ENCODE measurements at regions not wholly inside any gene's neighbourhood (a gene's known extent, or its start where the extent isn't known, plus 50 kb on each side); places are given as distances from the start of the nearest gene placed in this dataset.

DNA sequence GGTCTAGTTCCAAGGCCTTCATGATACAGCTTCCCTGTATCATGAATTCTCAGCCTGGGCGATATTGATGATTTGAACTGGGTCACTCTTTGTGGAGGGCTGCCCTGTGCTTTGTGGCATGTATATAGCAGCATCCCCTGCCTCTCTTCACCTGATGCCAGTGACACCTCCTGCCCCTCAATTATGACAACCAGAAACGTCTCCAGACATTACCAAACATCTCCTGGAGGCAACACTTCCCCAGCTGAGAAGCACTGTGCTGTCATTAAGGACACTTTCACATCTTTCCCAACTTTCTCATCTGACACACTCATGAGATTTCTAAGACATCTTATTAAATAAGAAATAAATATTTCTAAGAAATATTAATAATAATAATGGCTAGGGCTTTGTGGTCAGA lies 315.3 kb downstream of the BCL11B start:
- TF ChIP-seq, protein P1, sequence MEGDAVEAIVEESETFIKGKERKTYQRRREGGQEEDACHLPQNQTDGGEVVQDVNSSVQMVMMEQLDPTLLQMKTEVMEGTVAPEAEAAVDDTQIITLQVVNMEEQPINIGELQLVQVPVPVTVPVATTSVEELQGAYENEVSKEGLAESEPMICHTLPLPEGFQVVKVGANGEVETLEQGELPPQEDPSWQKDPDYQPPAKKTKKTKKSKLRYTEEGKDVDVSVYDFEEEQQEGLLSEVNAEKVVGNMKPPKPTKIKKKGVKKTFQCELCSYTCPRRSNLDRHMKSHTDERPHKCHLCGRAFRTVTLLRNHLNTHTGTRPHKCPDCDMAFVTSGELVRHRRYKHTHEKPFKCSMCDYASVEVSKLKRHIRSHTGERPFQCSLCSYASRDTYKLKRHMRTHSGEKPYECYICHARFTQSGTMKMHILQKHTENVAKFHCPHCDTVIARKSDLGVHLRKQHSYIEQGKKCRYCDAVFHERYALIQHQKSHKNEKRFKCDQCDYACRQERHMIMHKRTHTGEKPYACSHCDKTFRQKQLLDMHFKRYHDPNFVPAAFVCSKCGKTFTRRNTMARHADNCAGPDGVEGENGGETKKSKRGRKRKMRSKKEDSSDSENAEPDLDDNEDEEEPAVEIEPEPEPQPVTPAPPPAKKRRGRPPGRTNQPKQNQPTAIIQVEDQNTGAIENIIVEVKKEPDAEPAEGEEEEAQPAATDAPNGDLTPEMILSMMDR (IDR thresholded peaks at IDR 0.05; ENCODE audit: insufficient read depth, low read depth, low read length) = no peak
- no peak for TF ChIP-seq EZH2 (IDR thresholded peaks at IDR 0.05; ENCODE audit: insufficient read depth, low read length)

All from astrocyte (in vitro differentiated cells and primary cell).